Stimulated activated CD8-positive, alpha-beta memory T cell treated with anti-CD3 and anti-CD28 coated beads, Interleukin-15, amount 100 ng/mL, for 48 hours (primary cell): ENCODE measurements at regions not wholly inside any gene's neighbourhood (a gene's known extent, or its start where the extent isn't known, plus 50 kb on each side); places are given as distances from the start of the nearest gene placed in this dataset.
"Not testable (repeated sequence)": the region's sequence is repeated elsewhere in the genome, so short reads cannot be mapped to it uniquely, and the experiment has no call there.

Experiments
- DNase-seq, 2 donors: peaks; one replicate each; pipeline ENCODE4 v3.0.0-alpha.2; 2020; ENCODE audit warnings: low read depth in 2 of 2

DNA sequence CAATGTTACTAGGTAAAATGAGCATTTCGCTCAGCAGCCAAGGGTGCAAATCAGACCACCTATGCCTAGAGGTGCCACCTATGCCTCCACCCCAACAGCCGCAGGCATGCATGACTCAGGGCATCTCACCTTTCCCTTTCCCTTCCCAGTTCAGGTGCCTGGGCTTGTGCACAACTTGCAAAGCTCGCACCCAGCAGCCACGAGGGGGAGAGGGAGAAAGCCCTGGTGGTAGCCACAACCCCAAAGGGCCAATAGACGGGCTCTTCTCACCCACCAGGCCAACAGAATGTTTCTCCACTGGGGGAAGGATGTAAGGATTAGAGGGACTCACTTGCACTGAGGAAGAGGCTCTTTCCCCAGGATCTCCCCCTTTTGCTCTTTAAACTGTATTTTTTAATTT lies 462.3 kb upstream of the PCDH15 start:
- DNase-seq: no peak

DNA sequence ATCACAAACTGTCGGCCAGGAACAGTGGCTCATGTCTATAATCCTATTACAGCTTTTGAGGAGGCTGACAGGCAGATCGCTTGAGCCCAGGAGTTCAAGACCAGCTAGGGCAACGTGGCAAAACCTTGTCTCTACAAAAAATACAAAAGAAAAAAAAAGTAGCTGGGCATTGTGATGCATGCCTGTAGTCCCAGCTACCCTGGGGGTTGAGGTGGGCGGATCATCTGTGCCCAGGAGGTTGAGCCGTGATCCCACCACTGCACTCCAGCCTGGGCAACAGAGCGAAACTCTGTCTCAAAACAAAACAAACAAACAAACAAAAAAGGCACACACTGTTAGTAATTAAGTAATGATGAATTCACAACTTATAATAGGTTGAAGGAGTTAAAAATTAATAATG lies 441.5 kb upstream of the PCDH15 start:
- no peak for DNase-seq

DNA sequence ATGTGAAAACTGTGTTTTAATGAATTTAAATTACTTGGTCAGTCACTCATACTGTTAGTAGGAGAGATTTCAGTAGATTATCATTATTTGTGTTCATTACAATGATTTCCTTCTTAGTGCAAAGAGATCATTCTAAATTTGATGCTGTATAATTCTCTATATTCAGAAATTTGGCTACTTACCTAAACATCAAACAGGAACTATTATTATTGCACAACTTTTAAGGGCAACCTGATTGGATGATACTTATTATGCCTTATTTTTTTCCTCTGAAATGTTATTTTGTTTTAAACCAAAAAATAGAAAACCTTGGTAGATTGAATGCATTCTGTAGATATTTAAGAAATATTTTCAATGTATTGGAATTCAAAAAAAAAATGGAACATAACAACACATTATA lies 436.4 kb upstream of the PCDH15 start:
- no peak for DNase-seq

DNA sequence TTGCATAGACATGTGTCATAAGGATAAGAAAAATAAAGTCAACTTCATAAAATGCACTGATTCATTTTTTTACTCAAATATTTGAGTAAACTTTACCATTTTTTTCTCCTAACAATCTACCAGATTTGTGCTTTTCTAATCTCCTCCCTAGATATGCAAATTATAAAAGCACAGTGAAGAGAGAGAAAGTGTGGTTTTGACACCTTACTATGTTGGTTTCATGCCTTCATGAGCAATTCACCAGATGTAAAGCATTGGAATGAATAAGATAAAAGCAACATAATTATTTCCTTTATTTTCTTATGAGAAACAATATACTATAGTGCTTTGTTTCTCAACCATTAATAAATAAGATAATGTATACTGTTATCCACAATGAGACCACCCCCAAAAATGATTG lies 432.5 kb upstream of the PCDH15 start:
- DNase-seq: no peak

DNA sequence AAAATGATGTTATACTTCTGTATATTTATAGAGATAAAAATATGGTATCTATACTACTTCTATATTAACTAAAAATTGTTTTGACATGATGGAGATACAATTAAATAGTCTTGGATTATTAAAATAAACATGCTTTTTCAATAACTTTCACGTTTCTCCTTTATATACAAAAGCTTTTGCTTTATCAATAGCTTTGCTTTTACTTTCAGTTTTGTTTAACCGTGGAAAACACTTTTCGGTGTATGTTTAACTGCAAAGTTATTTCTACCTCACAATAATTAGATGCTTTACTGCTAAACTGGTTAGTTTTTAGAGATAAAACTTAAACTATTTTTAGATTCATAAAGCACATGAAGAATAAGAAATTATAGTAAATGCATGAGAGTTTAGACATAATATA lies 432.1 kb upstream of the PCDH15 start:
- DNase-seq: no peak

DNA sequence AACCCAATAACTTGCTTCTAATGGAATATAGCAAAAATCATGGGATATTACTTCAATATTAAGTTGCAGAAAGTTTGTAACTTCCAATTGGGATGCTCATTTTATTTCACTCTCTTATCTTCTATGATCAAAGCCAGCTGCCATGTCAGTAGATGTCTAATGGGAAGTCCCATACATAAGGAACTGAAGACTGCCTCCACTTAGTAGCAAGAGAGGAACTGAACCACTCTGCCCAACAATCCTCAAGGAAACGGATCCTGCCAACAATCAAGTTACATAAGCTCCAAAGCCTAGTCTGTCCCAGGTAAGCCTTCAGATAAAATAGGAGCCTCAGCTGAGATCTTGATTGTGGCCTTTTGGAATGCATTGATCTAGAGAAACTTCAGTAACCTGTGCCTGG lies 431.5 kb upstream of the PCDH15 start:
- no peak for DNase-seq

DNA sequence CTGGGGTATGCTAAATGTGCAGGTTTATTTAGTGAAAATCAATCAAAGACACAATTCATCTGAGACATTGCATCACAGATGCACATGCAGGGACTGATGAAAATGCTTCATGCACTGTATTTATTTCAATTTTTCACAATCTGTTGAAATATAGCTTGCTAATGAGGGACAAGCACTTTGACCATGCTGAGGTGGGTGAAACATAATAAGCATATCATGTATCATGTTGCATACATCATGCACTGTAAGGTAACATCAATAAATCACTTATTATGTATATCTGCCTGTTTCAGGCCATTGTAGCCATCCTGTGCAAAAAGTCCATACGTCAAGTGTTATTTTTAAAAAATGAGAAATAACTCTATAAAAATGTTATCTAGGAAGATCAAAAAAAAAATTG lies 426.9 kb upstream of the PCDH15 start:
- DNase-seq: no peak

DNA sequence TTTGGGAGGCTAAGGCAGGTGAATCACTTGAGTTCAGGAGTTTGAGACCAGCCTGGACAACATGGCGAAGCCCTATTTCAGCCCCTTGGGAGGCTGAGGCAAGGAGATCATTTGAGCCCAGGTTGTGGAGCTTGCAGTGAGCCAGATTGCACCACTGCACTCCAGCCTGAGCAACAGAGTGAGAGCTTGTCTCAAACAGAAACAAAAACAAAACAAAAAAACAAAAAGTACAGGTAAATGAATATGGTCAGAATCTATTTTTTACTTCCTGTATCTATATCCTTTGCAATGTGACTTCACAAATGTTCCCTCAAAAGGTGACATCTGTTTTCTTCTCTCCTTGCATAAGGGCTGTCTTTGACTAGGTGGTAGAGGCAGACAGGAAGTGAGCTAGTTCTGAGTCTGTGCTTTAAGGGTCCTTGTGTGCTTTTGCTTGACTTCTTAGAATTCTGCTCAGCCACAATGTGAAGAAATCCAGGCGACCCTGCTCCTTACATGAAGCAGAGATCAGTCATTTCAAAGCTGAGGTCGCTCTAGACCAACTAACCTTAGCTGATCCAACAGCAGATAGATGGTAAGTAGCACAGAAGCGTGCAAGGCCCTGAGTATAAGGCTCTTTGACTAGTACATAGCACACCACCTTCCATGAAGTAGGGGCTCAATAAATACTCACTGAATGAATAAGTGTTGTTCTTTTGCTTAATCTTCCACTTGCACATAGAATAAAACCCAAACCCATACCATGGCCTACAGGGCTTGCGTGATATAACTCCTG lies 423.2 kb upstream of the PCDH15 start:
- DNase-seq: no peak

DNA sequence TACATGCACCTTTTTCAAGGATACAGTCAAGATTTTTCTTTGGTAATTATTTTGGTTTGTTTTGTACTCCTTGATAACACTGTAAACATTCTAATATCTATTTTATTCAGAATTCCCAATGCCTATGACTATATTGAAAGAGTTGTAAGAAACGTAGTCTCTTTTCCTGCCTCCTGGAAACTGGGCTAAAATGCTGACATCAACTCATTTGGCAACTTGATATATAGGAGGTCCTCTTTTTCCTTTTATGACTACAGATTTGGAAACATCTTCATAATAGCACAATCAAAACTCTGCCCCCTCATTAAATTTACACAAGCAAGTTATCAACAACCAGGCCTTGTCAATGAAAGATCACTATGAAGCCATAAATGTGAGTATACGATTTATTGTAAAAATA lies 422.3 kb upstream of the PCDH15 start:
- no peak for DNase-seq

DNA sequence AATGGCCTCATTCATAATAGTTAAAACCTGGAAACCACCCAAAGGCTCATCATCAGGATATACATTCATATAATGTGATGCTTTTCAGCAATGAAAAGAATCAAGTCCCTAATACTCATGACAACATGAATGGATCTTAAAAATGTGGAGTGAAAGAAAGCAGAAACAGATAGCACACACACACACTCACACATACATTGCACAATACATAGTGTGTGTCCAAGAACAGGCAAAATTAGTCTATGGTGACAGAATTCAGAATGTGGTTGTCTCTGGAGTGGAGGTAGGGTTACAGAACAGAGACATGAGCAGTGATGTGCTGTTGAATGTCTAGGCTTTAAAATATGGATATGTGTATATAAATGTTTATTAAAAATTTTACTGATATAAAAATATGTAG lies 419.9 kb upstream of the PCDH15 start:
- no peak for DNase-seq

DNA sequence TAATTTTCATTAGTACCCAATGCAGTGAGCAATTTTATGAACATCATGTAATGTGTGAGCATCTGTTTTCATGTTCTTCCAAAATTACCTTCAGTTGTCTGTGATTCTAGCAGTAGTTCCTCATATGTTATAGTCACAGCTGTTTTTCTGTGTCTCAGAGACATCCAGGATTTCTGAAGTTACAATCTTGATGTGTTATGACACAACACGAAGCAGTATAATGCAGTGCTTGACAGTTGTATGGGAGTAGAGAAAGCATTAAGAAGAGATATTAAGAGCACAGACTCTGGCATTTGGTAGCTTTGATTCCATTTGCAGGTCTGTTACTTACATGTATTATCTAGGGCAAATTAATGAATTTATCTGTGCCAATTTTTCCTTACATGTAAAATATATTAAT lies 414.7 kb upstream of the PCDH15 start:
- DNase-seq: no peak

DNA sequence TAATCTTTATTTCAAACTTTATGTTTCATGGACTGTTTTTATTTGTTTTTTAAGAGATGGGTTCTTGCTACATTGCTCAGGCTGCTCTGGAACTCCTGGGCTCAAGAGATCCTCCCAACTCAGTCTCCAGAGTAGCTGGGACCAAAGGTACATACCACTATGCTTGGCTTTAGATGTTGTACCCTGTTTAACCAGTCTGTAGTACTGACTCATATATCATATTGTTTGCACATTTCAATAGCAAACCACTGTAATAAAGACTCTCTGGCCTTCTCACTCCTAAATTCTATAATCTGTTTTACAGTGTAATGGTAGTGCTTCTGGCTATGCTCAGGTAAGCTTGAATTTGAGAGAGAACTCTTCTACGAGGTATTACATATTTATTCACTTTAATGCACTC lies 413.6 kb upstream of the PCDH15 start:
- no peak for DNase-seq

DNA sequence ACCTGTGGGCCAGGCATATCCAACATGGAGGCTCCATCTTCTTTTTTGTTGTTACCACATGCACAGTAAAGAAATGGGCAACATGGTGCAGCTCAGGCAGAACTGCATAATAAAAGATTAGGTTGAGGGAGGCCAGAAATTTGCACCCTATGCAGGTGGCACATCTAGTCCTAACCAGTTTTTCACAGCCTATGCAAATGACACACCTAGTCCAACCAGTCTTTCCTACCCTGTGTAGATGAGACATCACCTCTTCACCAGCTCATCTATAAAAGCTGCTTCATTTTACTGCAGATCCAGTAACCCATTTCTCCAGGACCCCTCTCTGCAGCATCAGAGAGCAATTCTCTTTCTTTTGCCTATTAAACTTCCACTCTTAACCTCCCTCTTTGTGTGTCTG lies 411.0 kb upstream of the PCDH15 start:
- no peak for DNase-seq

DNA sequence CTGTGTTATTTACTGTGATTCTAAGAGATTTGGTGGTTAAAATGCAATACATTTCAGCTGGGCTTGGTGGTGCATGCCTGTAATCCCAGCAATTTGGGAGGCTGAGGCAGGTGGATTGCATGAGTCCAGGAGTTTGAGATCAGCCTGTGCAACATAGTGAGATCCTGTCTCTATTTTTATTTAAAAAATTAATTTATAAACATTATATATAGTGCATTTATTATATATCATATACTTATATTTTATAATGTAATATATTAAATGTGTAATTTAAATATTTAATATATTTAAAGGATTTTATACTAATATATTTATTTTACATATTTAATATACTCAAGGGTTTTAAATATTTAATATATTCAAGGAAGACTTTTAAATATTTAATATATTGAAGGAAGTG lies 402.8 kb upstream of the PCDH15 start:
- no peak for DNase-seq

DNA sequence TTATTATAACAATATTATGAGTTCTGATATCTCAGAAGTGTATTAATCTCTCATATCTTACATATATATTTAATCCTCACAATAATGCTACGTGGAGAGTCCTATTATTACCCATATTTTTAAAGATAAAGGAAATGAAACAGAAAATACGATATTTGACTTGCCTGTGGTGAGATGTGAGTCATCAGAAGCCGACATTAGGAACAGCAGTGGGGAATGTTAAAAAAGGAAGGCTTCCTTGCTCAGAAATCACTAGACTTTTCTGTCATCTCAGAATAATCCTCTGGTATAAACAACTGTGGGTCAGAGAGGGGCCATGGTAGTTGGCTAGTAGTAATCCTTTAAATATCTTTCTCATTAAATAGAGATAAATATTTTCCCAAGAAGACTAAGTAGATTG lies 402.3 kb upstream of the PCDH15 start:
- DNase-seq: no peak

DNA sequence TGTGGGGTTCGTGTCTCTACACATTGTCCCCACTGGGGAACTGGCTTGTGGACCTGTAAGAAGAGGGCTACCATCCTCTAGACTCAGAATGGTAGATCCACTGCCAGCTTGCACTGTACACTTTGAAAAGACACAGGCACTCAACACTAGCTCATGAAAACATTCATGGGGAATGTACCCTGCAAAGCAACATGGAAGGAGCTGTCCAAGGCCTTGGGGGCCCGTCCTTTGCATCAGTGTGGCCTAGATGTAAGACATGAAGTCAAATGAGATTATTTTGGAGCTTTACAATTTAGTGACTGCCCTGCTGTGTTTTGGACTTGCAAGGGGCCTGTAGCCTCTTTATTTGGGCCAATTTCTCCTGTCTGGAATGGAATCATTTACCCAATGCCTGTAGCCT lies 399.0 kb upstream of the PCDH15 start:
- DNase-seq: no peak

DNA sequence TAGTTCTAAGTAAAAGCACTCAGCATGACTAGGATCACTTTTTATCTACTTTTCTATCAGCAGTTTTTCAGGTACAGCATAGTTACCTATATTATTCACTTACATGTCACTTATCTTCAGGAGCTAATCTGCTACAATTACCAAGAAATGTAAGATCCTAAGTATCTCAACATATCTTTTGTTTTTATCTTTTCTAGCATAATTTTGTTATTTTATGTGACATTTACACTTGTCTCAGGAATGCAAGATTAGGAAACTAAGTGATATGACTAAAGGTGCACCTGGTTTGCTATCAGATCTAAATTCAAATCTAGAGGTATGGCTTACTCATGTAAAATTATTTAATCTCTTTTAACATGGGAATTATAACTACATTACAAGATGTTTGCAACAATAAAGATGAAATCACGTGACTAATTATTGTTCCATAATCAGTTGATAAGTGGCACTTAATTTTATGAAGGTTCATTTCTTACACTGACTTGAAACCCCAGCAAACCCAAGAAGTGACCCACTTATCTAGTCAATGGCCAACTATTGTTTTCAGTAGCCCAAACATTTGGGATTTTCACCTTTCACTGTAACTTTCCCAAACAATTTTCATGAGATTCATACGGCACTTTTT lies 390.3 kb upstream of the PCDH15 start:
- no peak for DNase-seq

DNA sequence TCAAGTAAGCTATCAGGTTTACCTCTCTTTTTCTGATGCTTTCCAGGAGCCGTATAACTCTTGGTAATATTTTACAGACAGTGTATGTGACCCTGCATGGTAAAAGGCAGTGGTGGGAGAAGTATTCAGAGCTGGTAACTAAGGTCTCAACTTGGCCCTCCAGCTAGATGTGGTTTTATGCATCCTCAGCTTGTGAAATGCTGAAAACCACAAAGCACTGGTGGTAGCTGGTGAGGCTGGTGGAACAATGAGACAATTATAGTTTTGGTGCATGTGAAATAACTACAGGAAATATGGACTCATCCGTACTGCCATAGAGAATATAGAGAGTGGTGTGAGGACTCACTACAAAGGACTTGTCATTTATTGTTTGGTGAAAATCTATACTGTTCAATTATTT lies 383.0 kb upstream of the PCDH15 start:
- DNase-seq: no peak

DNA sequence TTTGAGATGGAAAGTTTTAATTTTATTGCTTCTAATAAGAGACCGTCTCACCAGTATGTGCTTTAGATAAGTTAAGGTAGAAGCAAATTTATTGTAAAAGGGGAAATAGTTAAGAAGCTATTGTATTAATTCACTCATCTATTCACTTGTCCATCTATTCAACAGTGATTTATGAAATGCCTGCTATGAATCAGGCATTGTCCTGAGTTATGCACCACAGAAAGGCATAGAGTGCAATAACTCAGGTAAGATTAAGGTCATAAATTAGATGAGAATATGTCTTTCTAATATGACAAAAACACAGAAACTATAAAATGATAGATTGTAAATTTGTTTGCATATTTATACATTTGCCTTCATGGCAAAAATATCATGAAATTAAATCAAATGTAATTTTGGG lies 379.3 kb upstream of the PCDH15 start:
- no peak for DNase-seq

DNA sequence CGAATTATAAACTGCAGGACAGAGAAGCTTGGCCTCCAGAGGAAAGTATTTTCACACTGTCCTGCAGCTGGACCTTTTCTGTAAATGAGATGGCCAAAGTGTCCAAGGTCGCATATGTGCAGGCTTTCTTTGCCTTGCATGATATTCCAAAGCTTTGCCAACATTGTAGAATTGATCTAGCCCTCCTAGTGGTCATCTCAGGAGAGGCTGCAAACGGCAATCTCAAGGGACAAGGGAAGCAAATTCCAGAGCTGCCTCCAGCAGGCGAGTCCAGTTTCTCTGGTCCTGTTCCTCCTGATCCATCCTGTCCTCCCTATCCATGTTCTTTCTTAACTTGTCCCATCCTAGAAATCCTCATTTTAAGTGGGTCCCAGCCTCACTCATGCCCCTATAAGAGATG lies 373.4 kb upstream of the PCDH15 start:
- no peak for DNase-seq

DNA sequence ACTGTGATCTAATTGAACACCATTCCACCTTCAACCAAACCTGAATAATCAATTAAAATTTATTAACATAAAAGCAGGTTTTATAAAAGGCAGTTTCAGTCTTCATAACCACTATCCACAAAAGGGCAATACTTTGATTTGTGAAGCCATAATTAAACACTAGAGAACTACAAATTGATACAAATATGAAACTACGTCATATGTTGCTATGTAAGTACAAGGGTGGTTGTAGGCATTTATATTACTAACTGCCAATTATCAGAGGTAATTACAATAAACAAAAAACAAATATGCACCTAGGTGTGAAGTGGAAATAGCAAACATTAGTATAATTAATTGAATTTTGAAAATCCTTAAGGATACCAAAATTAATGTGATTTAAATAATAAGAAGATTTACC lies 368.5 kb upstream of the PCDH15 start:
- DNase-seq: no peak

DNA sequence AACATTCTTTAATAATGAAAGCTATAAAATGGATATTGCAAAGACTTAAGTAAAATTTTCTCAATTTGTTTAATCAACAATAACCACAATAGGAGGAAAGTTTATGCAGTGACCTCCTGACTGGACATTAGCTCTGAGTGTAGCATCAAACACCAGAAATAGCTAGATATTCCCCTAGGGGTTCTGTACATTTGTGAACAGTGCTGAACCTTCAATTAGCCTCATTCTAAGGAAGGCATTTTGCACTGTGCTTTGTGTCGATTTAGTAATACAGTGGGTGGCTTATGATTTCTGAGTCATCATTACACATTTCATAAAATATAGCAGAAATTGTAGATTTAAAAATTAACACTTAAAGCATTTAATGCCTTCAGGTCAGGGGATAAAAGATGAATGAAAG lies 367.3 kb upstream of the PCDH15 start:
- DNase-seq: no peak

DNA sequence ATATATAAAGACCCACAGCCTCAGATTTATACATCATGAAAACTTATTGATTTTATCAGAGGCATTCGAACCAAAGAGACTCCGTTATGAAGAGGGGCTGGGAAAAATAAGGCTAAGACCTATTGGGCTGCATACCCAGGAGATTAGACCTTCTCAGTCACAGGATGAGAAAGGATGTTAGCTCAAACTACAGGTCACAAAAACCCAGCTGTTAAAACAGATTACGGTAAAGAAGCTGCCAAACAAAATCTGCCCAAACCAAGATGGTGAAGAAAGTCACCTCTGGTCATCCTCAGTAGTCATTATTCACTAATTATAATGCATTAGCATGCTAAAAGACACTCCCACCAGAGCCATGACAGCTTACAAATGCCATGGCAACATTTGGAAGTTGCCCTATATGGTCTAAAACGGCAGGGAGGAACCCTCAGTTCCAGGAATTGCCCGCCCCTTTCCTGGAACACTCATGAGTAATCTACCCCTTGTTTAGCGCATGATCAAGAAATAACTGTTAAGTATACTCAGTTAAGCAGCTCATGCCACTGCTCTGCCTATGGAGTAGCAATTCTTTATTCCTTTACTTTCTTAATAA lies 362.5 kb upstream of the PCDH15 start:
- no peak for DNase-seq

DNA sequence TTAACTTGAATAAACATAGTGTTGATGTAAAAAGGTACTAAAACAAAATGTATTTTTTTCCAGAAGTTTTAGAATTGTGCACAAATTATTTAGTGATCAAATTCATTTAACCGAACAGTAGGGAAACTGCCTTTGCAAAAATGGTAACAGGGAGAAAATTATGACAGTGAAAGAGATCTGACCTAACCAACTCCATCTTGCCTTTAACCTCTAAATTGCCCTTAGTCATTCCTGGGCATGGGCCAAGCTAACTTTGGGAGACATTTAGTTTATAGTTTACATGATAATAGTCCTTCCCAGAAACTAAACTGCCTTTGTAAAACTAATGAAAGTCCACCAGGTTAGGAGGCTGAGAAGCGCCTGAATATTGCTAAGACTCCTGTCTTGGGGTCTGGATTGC lies 361.3 kb upstream of the PCDH15 start:
- not testable (repeated sequence) for DNase-seq
